HFF-Myc (cell line): ENCODE measurements at regions not wholly inside any gene's neighbourhood (a gene's known extent, or its start where the extent isn't known, plus 50 kb on each side); places are given as distances from the start of the nearest gene placed in this dataset.
"Not testable (repeated sequence)": the region's sequence is repeated elsewhere in the genome, so short reads cannot be mapped to it uniquely, and the experiment has no call there.

Experiments used
- DNase-seq: peaks from one replicate; pipeline ENCODE4 v3.0.0-alpha.2; 2011; ENCODE audit warnings: low read depth; ENCODE audit errors: extremely low read depth
- H3K4me3 ChIP-seq: replicated peaks from 2 replicates; pipeline ENCODE4 v1.5.1; 2011; ENCODE audit warnings: low read depth, mild to moderate bottlenecking, control low read depth, low read length
- CTCF ChIP-seq: IDR thresholded peaks from 2 replicates; pipeline ENCODE4 v1.5.1; 2012; ENCODE audit warnings: mild to moderate bottlenecking, low read depth, low read length, control low read depth; ENCODE audit errors: missing control alignments

- DNase-seq = no peak
- TF ChIP-seq CTCF = no peak
- no peak overlapping the region for H3K4me3 ChIP-seq
Measured at GRCh38 chr7:115198143-115198542, 276.2 kb downstream of the MDFIC start.

- no peak for DNase-seq
- no peak for TF ChIP-seq CTCF
- no peak overlapping the region for H3K4me3 ChIP-seq
Measured at GRCh38 chr7:115195208-115195607, 273.3 kb downstream of the MDFIC start.

- no peak for TF ChIP-seq CTCF
- no peak for DNase-seq
- H3K4me3 ChIP-seq = no peak overlapping the region
Measured at GRCh38 chr7:115191526-115191925, 269.6 kb downstream of the MDFIC start.

GRCh38 chr7:115183431-115184057 lies 261.6 kb downstream of the MDFIC start:
- DNase-seq = no peak
- no peak overlapping the region for H3K4me3 ChIP-seq
- TF ChIP-seq CTCF = no peak

- no peak for TF ChIP-seq CTCF
- no peak for DNase-seq
- no peak overlapping the region for H3K4me3 ChIP-seq
Measured at GRCh38 chr7:115178835-115179234, 256.9 kb downstream of the MDFIC start.

GRCh38 chr7:115177823-115178222 lies 255.9 kb downstream of the MDFIC start:
- no peak overlapping the region for H3K4me3 ChIP-seq
- DNase-seq = no peak
- no peak for TF ChIP-seq CTCF

- no peak overlapping the region for H3K4me3 ChIP-seq
- no peak for TF ChIP-seq CTCF
- no peak for DNase-seq
Measured at GRCh38 chr7:115177103-115177502, 255.2 kb downstream of the MDFIC start.

- not testable (repeated sequence) for DNase-seq
Measured at GRCh38 chr7:115172397-115172796, 250.5 kb downstream of the MDFIC start.

More at GRCh38 chr7:115172397-115172796, 250.5 kb downstream of the MDFIC start:
- H3K4me3 ChIP-seq = not testable (repeated sequence)
